K562 (cell line): ENCODE measurements at regions not wholly inside any gene's neighbourhood (a gene's known extent, or its start where the extent isn't known, plus 50 kb on each side); places are given as distances from the start of the nearest gene placed in this dataset.

Source experiments
- ATAC-seq: fragments of 200-7000 bp; cut with Tn5 transposase; 3 replicates; pipeline ENCODE4 v1.9.1; 2020; ENCODE audit warnings: moderate library complexity
- BruUV-seq: library from RNA; stranded (reverse); fragments of 400-500 nt; replicated peaks from 2 replicates; lab custom pipeline; 2021; lab: Mats Ljungman, UMichigan
- CTCF ChIA-PET: fragments of 300-600 bp; formaldehyde crosslinking; extraction: SDS; loops from one replicate; lab custom pipeline; 2021; ENCODE audit warnings: low intra/inter-chr PET ratio; lab: Yijun Ruan, JAX
- POLR2A ChIA-PET: fragments of 300-600, 350-650 bp; sonication (Branson Sonifier 250); formaldehyde crosslinking; extraction: SDS; loops from one replicate; lab custom pipeline; 2021; ENCODE audit warnings: antibody characterized with exemption, inconsistent platforms; lab: Yijun Ruan, JAX
- DNase-seq, 4 experiments: peaks; one replicate each; pipeline versions ENCODE4 v3.0.0 to v3.0.0-alpha.2; 2011 to 2018; ENCODE audit warnings: low spot score in 3 of 4, mixed read lengths in 3 of 4; ENCODE audit errors: extremely low read depth in 1 of 4
- FAIRE-seq: peaks from 2 replicates; lab custom pipeline; 2011; peaks lifted over from hg19 to GRCh38; lab: Jason Lieb, UNC
- H2AFZ ChIP-seq: 2 replicates; pipeline ENCODE4 v1.6.0; 2011; ENCODE audit warnings: low read depth, low read length, control low read depth, inconsistent platforms
- H3K27ac ChIP-seq: fragments of 200-600 bp; 3 replicates; pipeline ENCODE4 v1.8.0; 2011; ENCODE audit warnings: low read depth, mild to moderate bottlenecking, control low read depth, inconsistent platforms, low read length, moderate library complexity, mixed read lengths; ENCODE audit errors: extremely low read depth
- H3K27me3 ChIP-seq, 2 experiments: fragments of 300-600 bp in 1 of 2; 2 replicates in 1 of 2; 3 replicates in 1 of 2; pipeline versions ENCODE4 v1.6.0 to v1.8.0; 2011; ENCODE audit warnings: inconsistent platforms in 2 of 2, low read length in 2 of 2, mild to moderate bottlenecking in 1 of 2, mixed read lengths in 1 of 2, moderate library complexity in 1 of 2; ENCODE audit not compliant: control insufficient read depth in 2 of 2, insufficient read depth in 2 of 2
- H3K36me3 ChIP-seq: fragments of 300-600 bp; 3 replicates; pipeline ENCODE4 v1.8.0; 2011; ENCODE audit warnings: mild to moderate bottlenecking, low read length, inconsistent platforms; ENCODE audit not compliant: control insufficient read depth, insufficient read depth
- H3K4me1 ChIP-seq, 2 experiments: fragments of 200-600 bp in 1 of 2; replicated peaks in 1 of 2; 2 replicates in 1 of 2; 3 replicates in 1 of 2; pipeline versions ENCODE4 v1.5.1 to v1.8.0; 2011; ENCODE audit warnings: inconsistent platforms in 2 of 2, low read length in 2 of 2, mild to moderate bottlenecking in 1 of 2, mixed read lengths in 1 of 2, moderate library complexity in 1 of 2; ENCODE audit not compliant: control insufficient read depth in 2 of 2, insufficient read depth in 2 of 2
- H3K4me2 ChIP-seq: 2 replicates; pipeline ENCODE4 v1.6.1; 2011; ENCODE audit warnings: low read length, control low read depth, inconsistent platforms, mixed read lengths; ENCODE audit not compliant: insufficient read depth
- H3K4me3 ChIP-seq: fragments of 200-600 bp; sonication (generic), shearing (Covaris generic); 2 replicates; pipeline ENCODE4 v1.5.1; 2016; ENCODE audit warnings: control low read depth, inconsistent platforms
- H3K79me2 ChIP-seq: fragments of 200-600 bp; 3 replicates; pipeline ENCODE4 v1.8.0; 2011; ENCODE audit warnings: low read length, inconsistent platforms; ENCODE audit not compliant: control insufficient read depth, insufficient read depth
- H3K9ac ChIP-seq, 2 experiments: 2 replicates each; pipeline versions ENCODE4 v1.6.0 to v1.6.1; 2011; ENCODE audit warnings: low read depth in 2 of 2, low read length in 2 of 2, control low read depth in 1 of 2, inconsistent platforms in 1 of 2, mild to moderate bottlenecking in 1 of 2, mixed read lengths in 1 of 2; ENCODE audit not compliant: insufficient read depth in 1 of 2
- H3K9me1 ChIP-seq: one replicate; pipeline ENCODE4 v1.6.0; 2011; ENCODE audit warnings: inconsistent platforms, mild to moderate bottlenecking, low read length, moderate library complexity; ENCODE audit not compliant: control insufficient read depth, insufficient read depth
- H3K9me3 ChIP-seq: replicated peaks from 2 replicates; pipeline ENCODE4 v1.5.1; 2011; ENCODE audit warnings: low read depth, low read length, inconsistent platforms; ENCODE audit not compliant: control insufficient read depth, insufficient read depth
- H4K20me1 ChIP-seq: replicated peaks from 2 replicates; pipeline ENCODE4 v1.6.1; 2011; ENCODE audit warnings: low read length, inconsistent platforms, mixed read lengths; ENCODE audit not compliant: control insufficient read depth, insufficient read depth
- KDM4B ChIP-seq, 2 experiments: fragments of 450-650 bp in 1 of 2; sonication (generic) in 1 of 2; IDR thresholded peaks; 2 replicates each; pipeline ENCODE4 v1.6.1; 2016 to 2017; ENCODE audit warnings: borderline replicate concordance in 2 of 2, antibody characterized with exemption in 1 of 2, low read depth in 1 of 2, mild to moderate bottlenecking in 1 of 2
- PML ChIP-seq: IDR thresholded peaks from 2 replicates; pipeline ENCODE4 v1.6.1; 2012; ENCODE audit warnings: low read length, inconsistent platforms
- SNRNP70 ChIP-seq: fragments of 200-400 bp; formaldehyde crosslinking; optimal IDR thresholded peaks from 2 replicates; pipeline ENCODE3; 2017; ENCODE audit warnings: low read depth, low read length
- SOX6 ChIP-seq: fragments of 450-650 bp; IDR thresholded peaks from 2 replicates; pipeline ENCODE4 v1.6.1; 2014; ENCODE audit warnings: mild to moderate bottlenecking
- TBL1XR1 ChIP-seq, 2 experiments: IDR thresholded peaks; 2 replicates each; pipeline ENCODE4 v1.6.1; 2012; ENCODE audit warnings: improper control_type of control experiment in 2 of 2, low read length in 2 of 2, mild to moderate bottlenecking in 1 of 2
- ZNF212 ChIP-seq: fragments of 450-650 bp; formaldehyde crosslinking; IDR thresholded peaks from 2 replicates; pipeline ENCODE4 v1.4.0; 2020; ENCODE audit warnings: mild to moderate bottlenecking
- ZNF586 ChIP-seq: fragments of 450-650 bp; formaldehyde crosslinking; conservative IDR thresholded peaks from 2 replicates; pipeline ENCODE4 v1.4.0; 2020; ENCODE audit warnings: mild to moderate bottlenecking, moderate library complexity
- WGBS: fragments of 100-300 bp; shearing (Covaris generic); methylation state at CpG from one replicate; pipeline ENCODE4 v1.1.6; 2016; ENCODE audit warnings: low coverage, mixed read lengths; ENCODE audit not compliant: insufficient coverage; ENCODE audit errors: missing lambda C conversion rate; 5-methylcytosine and 5-hydroxymethylcytosine counted together
- in situ Hi-C: fragments of 300-500 bp; cut with MboI; formaldehyde crosslinking; loops from 4 replicates; pipeline ENCODE4 v1.15.0; 2018; ENCODE audit warnings: inconsistent platforms, mixed read lengths
- intact Hi-C: fragments of 100-400 bp; cut with micrococcal nuclease; formaldehyde crosslinking; loops from 2 replicates; pipeline ENCODE4 v1.14.2; 2022
- TF ChIP-seq, protein P1 (sequence below): fragments of 450-650 bp; formaldehyde crosslinking; IDR thresholded peaks from 2 replicates; pipeline ENCODE4 v1.4.0; 2020; ENCODE audit warnings: mild to moderate bottlenecking, mixed read lengths
- TF ChIP-seq, protein P2 (sequence below): fragments of 250-450 bp; sonication (Bioruptor Pico); IDR thresholded peaks from 2 replicates; pipeline ENCODE4 v1.5.0; 2021; ENCODE audit warnings: mild to moderate bottlenecking, moderate library complexity
- TF ChIP-seq, protein P3 (sequence below): fragments of 250-450 bp; sonication (Bioruptor Pico); IDR thresholded peaks from 2 replicates; pipeline ENCODE4 v1.8.0; 2021; ENCODE audit warnings: mild to moderate bottlenecking, moderate library complexity

DNA sequence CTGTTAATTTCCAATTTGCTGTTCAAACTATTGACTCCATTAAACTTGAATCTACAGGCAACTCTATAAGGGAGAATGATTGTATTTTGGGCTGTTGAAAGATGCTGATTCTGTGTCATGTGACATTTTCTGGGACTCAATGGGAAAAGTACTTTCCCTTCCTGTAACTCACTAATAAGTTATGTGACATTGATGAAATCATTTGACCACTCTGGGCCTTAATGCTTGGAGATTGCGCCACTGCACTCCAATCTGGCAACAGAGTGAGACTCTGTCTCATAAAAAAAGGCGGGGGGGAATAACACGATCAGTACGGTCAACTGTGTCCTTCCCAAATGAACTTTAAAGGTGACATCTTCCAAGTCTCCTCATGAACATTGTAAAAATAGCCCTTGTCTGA lies 215.2 kb upstream of the SGO1 start:
- H3K9me3 ChIP-seq, result no peaks in the 10 kb centered on the region
- H2AFZ ChIP-seq, result peak overlapping the region; percentile 20; the same call in 1 of the 2 replicates
- no peak overlapping the region for H3K27ac ChIP-seq
- H3K4me1 ChIP-seq, result no peaks in the 10 kb centered on the region
- BruUV-seq, result no TSS peak
- FAIRE-seq, result no peak
- no peak overlapping the region for H3K9ac ChIP-seq
- 16% methylated on average over 4 of the region's 4 CpGs for WGBS
- H3K27me3 ChIP-seq, result peaks cover 0 to 4% of the 10 kb centered on the region in 2 experiments; a peak in 1 of 5 replicates
- no peaks in the 10 kb centered on the region for H3K79me2 ChIP-seq
- DNase-seq, result no peak
- in situ Hi-C loops, result no loop called here
- H3K9me1 ChIP-seq, result no peaks in the 10 kb centered on the region
- H3K36me3 ChIP-seq, result no peaks in the 10 kb centered on the region
- no peak overlapping the region for H3K4me2 ChIP-seq
- H3K4me3 ChIP-seq, result no peak overlapping the region
- H4K20me1 ChIP-seq, result no peaks in the 10 kb centered on the region
- TF ChIP-seq, protein P1, sequence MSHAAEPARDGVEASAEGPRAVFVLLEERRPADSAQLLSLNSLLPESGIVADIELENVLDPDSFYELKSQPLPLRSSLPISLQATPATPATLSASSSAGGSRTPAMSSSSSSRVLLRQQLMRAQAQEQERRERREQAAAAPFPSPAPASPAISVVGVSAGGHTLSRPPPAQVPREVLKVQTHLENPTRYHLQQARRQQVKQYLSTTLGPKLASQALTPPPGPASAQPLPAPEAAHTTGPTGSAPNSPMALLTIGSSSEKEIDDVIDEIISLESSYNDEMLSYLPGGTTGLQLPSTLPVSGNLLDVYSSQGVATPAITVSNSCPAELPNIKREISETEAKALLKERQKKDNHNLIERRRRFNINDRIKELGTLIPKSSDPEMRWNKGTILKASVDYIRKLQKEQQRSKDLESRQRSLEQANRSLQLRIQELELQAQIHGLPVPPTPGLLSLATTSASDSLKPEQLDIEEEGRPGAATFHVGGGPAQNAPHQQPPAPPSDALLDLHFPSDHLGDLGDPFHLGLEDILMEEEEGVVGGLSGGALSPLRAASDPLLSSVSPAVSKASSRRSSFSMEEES (CRISPR knock-in tag), result peak; percentile 75
- no peak for TF ChIP-seq SNRNP70
- POLR2A ChIA-PET, result interaction anchor here (1.5 kb wide), 1 partner anchor 24 kb away, joined by 3 read pairs; no protein-coding TSS in a partner anchor
- ATAC-seq, result no peak
- CTCF ChIA-PET, result no interaction called here
- intact Hi-C loops, result no loop called here

DNA sequence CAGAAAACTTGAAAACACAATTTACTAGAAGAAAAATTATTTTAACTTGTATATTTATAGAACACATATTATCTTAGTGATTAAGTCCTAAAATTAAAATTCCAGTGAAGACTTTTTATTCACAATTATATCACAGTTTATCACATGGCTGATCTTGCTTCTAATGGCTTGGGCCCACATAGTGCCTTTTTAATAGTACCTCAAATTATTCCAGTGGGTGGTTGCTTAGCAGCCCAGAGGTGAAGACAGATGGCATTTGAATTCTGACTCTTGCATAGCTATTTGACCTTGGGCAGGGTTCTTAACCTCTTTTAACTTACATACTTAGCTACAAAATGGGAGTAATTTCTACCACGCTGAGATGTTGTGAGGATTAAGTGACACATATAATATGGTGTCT lies 214.7 kb upstream of the SGO1 start:
- in situ Hi-C loops, result no loop called here
- intact Hi-C loops, result no loop called here
- ChIA-PET CTCF (no interaction called here), POLR2A (interaction anchor here (1.5 kb wide), 1 partner anchor 25 kb away, joined by 3 read pairs; no protein-coding TSS in a partner anchor)
- H2AFZ ChIP-seq, result no peak overlapping the region
- DNase-seq (no peak), ATAC-seq (no peak), FAIRE-seq (no peak)
- no peak overlapping the region for H3K4me3 ChIP-seq
- H3K4me1 ChIP-seq, result no peaks in the 10 kb centered on the region
- H3K79me2 ChIP-seq, result no peaks in the 10 kb centered on the region
- BruUV-seq, result no TSS peak
- H4K20me1 ChIP-seq, result no peaks in the 10 kb centered on the region
- H3K9ac ChIP-seq, result no peak overlapping the region
- no peak overlapping the region for H3K27ac ChIP-seq
- H3K9me3 ChIP-seq, result no peaks in the 10 kb centered on the region
- WGBS, result 0% methylated on average over 1 of the region's 1 CpG
- H3K4me2 ChIP-seq, result no peak overlapping the region
- H3K9me1 ChIP-seq, result no peaks in the 10 kb centered on the region
- no peaks in the 10 kb centered on the region for H3K36me3 ChIP-seq
- H3K27me3 ChIP-seq, result peaks cover 0 to 4% of the 10 kb centered on the region in 2 experiments; a peak in 1 of 5 replicates
- TF ChIP-seq ZNF212 (no peak), PML (no peak), KDM4B (IDR thresholded peaks at IDR 0.05; ENCODE audit: borderline replicate concordance in 2 of 2, low read depth in 1 of 2) (no peak), SOX6 (no peak), ZNF586 (CRISPR knock-in tag) (no peak), TBL1XR1 (IDR thresholded peaks at IDR 0.05; ENCODE audit: low read length in 2 of 2) (no peak)
- TF ChIP-seq, protein P2, sequence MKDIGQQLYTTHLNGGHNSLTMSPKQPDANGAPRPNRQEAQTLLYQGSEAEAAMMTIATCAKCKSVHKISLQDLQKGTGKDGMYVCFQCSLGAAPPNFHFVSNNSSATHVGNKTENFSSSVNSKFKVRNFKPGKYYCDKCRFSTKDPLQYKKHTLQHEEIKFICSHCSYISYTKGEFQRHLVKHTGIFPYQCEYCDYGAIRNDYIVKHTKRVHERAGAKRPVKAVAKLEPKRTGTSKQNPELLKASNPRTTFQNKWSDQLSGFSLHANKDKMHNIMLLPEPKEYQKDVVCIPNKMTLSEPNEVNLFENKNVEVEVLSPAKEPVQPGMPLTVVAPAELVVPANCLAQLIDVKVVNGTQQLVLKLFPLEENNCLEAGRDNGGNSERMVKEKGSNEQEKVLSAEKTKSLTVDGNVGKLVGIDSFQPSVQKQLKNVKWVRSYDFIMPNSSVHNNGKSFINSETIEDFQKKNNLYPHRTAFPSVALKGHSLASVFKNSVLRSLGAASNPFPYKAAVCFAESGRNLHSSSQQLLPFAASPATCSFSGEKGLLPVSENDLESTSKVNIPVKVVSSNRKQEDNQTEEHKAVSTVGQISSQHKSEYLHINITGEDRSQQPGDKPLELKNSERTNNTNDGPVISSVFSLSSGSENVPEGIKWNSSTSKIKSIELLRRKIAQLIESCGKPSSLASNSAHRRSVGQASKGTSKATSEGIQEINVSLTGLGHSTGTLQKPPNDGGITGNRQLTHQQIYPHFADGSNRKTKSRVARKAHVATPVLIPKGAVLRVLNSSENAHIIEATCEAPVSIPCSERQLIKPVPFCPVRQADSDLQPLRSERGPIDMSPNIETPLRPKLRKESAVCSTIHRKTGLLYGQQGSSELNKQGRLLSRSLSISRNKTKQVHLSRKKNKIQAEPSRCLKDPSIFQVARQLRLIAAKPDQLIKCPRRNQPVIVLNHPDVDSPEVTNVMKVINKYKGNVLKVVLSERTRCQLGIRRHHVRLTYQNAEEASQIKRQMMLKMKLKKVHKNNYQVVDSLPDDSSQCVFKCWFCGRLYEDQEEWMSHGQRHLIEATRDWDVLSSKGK (CRISPR knock-in tag), result no peak
- TF ChIP-seq, protein P3, sequence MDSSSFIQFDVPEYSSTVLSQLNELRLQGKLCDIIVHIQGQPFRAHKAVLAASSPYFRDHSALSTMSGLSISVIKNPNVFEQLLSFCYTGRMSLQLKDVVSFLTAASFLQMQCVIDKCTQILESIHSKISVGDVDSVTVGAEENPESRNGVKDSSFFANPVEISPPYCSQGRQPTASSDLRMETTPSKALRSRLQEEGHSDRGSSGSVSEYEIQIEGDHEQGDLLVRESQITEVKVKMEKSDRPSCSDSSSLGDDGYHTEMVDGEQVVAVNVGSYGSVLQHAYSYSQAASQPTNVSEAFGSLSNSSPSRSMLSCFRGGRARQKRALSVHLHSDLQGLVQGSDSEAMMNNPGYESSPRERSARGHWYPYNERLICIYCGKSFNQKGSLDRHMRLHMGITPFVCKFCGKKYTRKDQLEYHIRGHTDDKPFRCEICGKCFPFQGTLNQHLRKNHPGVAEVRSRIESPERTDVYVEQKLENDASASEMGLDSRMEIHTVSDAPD (CRISPR knock-in tag), result no peak
